HEK293T (cell line): ENCODE measurements at regions not wholly inside any gene's neighbourhood (a gene's known extent, or its start where the extent isn't known, plus 50 kb on each side); places are given as distances from the start of the nearest gene placed in this dataset.

Experiments used
- ARNT ChIP-seq: fragments of 450-650 bp; IDR thresholded peaks from 2 replicates; pipeline ENCODE4 v1.6.1; 2017; ENCODE audit warnings: mild to moderate bottlenecking
- CTBP1 ChIP-seq: fragments of 450-650 bp; IDR thresholded peaks from 2 replicates; pipeline ENCODE4 v1.6.1; 2016; ENCODE audit warnings: borderline replicate concordance
- ELF4 ChIP-seq: fragments of 450-650 bp; IDR thresholded peaks from 2 replicates; pipeline ENCODE4 v1.6.1; 2017; ENCODE audit warnings: antibody characterized with exemption
- FOXK2 ChIP-seq: fragments of 450-650 bp; IDR thresholded peaks from 2 replicates; pipeline ENCODE4 v1.6.1; 2016; ENCODE audit warnings: mild to moderate bottlenecking
- FOXM1 ChIP-seq: fragments of 450-650 bp; IDR thresholded peaks from 2 replicates; pipeline ENCODE4 v1.6.1; 2017; ENCODE audit warnings: mild to moderate bottlenecking, borderline replicate concordance
- HDGF ChIP-seq: fragments of 450-650 bp; IDR thresholded peaks from 2 replicates; pipeline ENCODE4 v1.6.1; 2017; ENCODE audit warnings: antibody characterized with exemption, borderline replicate concordance
- L3MBTL2 ChIP-seq: fragments of 450-650 bp; conservative IDR thresholded peaks from 2 replicates; pipeline ENCODE4 v1.6.1; 2016; ENCODE audit warnings: mild to moderate bottlenecking
- NFRKB ChIP-seq: fragments of 450-650 bp; IDR thresholded peaks from 2 replicates; pipeline ENCODE4 v1.6.1; 2016; ENCODE audit warnings: mild to moderate bottlenecking, moderate library complexity
- PKNOX1 ChIP-seq: fragments of 450-650 bp; IDR thresholded peaks from 2 replicates; pipeline ENCODE4 v1.6.1; 2016
- SP1 ChIP-seq: fragments of 450-650 bp; IDR thresholded peaks from 2 replicates; pipeline ENCODE4 v1.6.1; 2017
- SUZ12 ChIP-seq: fragments of 450-650 bp; IDR thresholded peaks from 2 replicates; pipeline ENCODE4 v1.6.1; 2016; ENCODE audit warnings: mild to moderate bottlenecking
- TARDBP ChIP-seq: fragments of 450-650 bp; IDR thresholded peaks from 2 replicates; pipeline ENCODE4 v1.6.1; 2016
- ZNF384 ChIP-seq: fragments of 450-650 bp; IDR thresholded peaks from 2 replicates; pipeline ENCODE4 v1.6.1; 2016

- TF ChIP-seq SUZ12: no peak
- no peak for TF ChIP-seq TARDBP
- no peak for TF ChIP-seq ELF4
- TF ChIP-seq L3MBTL2: no peak
- TF ChIP-seq FOXM1: no peak
- TF ChIP-seq NFRKB: no peak
- no peak for TF ChIP-seq ZNF384
- no peak for TF ChIP-seq CTBP1
- TF ChIP-seq HDGF: no peak
- no peak for TF ChIP-seq PKNOX1
- no peak for TF ChIP-seq FOXK2
- no peak for TF ChIP-seq SP1
- TF ChIP-seq ARNT: no peak
Observed at GRCh38 chr3:163644172-163644571, 1434.1 kb downstream of the SI start.
